Upper lobe of left lung (tissue), 6 donors: ENCODE measurements at regions not wholly inside any gene's neighbourhood (a gene's known extent, or its start where the extent isn't known, plus 50 kb on each side); places are given as distances from the start of the nearest gene placed in this dataset.
A peak's percentile ranks its signal among the peaks of the same experiment; 100 is the strongest.

Source experiments
- ATAC-seq, 2 donors: fragments of 200-7000 bp; cut with Tn5 transposase; one replicate each; pipeline ENCODE4 v1.9.1; 2022; ENCODE audit warnings: mild to moderate bottlenecking in 2 of 2, moderate library complexity in 2 of 2; ENCODE audit not compliant: low FRiP score in 2 of 2
- DNase-seq, 2 donors: peaks; one replicate each; pipeline ENCODE4 v3.0.0-alpha.2; 2019 to 2020
- H3K27ac ChIP-seq, 4 donors: fragments of 200-600 bp; sonication (generic); one replicate each; pipeline ENCODE4 v1.5.1; 2016 to 2019
- H3K27me3 ChIP-seq, 4 donors: fragments of 200-600 bp; sonication (generic); one replicate each; pipeline ENCODE4 v1.5.1; 2017 to 2019
- H3K36me3 ChIP-seq, 4 donors: fragments of 200-600 bp; sonication (generic); one replicate each; pipeline ENCODE4 v1.5.1; 2016 to 2019
- H3K4me1 ChIP-seq, 4 donors: fragments of 200-600 bp; sonication (generic); one replicate each; pipeline ENCODE4 v1.5.1; 2018 to 2019
- H3K4me3 ChIP-seq, 4 donors: fragments of 200-600 bp; sonication (generic); one replicate each; pipeline ENCODE4 v1.5.1; 2017 to 2019; ENCODE audit warnings: mild to moderate bottlenecking in 2 of 4, moderate library complexity in 1 of 4
- H3K9me3 ChIP-seq, 4 donors: fragments of 200-600 bp; sonication (generic); one replicate each; pipeline ENCODE4 v1.5.1; 2018 to 2019
- CTCF ChIP-seq, 6 experiments: fragments of 450-650 bp in 4 of 6; fragments of 200-600 bp in 2 of 6; sonication (generic) in 2 of 6; IDR thresholded peaks; one replicate each; pipeline ENCODE4 v1.5.1; 2016 to 2019; ENCODE audit warnings: antibody characterized with exemption in 6 of 6
- EP300 ChIP-seq, 4 donors: sonication (generic); formaldehyde crosslinking; IDR thresholded peaks; one replicate each; pipeline ENCODE4 v1.5.1; 2017; ENCODE audit warnings: antibody characterized with exemption in 4 of 4, control low read depth in 2 of 4
- POLR2A ChIP-seq, 4 donors: fragments of 450-650 bp; IDR thresholded peaks; one replicate each; pipeline ENCODE4 v1.5.1; 2016 to 2017; ENCODE audit warnings: antibody characterized with exemption in 4 of 4, mild to moderate bottlenecking in 2 of 4
- POLR2AphosphoS5 ChIP-seq, 2 donors: sonication (generic); formaldehyde crosslinking; IDR thresholded peaks; one replicate each; pipeline ENCODE4 v1.5.1; 2017; ENCODE audit warnings: antibody characterized with exemption in 2 of 2
- WGBS, 2 donors: methylation state at CpG; one replicate each; pipeline ENCODE4 v1.1.5; 2017 to 2018; 5-methylcytosine and 5-hydroxymethylcytosine counted together
- donor health status: DM: no; HTN: no; CAD: no; lungs with moderate emphysema.
- donor health status: DM: no; HTN: yes; CAD: no; lungs with severe emphysema.

DNA sequence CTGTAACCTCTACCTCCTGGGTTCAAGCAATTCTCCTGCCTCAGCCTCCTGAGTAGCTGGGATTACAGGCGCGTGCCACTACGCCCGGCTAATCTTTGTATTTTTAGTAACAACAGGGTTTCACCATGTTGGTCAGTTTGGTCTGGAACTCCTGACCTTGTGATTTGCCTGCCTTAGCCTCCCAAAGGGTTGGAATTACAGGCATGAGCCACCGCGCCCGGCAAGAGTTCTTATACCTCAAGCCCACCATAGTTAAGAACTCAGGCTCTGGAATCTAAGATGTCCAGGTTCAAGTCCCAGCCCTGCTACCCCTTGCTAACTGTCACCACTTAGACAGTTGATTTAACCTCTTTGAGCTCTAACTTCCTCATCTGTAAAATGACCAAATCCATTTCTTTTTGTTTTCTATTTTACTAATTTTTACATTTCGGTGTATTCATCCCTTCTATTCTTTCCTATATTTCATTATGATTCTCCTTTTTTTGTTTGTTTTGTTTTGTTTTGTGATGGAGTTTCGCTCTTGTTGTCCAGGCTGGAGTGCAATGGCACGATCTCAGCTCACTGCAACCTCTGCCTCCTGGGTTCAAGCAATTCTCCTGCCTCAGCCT, 104.8 kb upstream of the ZNF217 start:
- no peak for DNase-seq
- 89 to 90% methylated on average over 10 of the region's 10 CpGs for WGBS, 2 donors

DNA sequence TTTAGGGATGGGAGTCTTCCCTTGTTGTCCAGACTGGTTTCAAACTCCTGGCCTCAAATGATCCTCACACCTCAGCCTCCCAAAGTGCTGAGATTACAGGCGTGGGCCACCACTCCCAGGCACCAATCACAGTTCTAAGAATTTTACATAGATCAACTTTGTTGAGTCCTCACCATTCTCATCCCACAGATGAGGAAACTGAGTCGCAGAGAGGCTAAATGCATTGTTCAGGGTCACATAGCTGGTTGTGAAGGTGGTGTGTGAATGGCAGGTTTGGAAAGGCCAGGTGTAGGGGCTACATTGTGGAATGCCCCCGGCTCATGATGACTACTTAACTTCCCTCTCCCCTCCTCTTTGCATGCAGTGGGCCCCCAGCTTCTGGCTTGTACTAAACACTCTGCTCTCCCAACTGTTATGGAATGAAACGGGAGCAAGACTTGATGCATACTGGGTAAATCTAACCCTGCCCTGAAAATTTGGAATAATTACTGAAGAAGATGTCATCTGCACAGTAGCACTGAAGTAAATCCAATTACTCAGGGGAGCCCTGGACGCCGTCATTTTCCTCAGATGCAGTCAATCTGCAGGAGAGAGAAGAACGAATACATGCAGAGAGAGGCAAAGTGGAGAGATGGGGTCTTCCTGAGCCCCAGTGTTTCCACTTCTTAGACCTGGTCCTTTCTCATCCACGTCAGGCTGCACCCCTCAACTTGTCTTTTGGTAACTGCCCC, 102.3 kb upstream of the ZNF217 start:
- Histone ChIP-seq H3K36me3 (no peaks in the 10 kb centered on the region), H3K9me3 (no peaks in the 10 kb centered on the region), H3K4me3 (no peak overlapping the region), H3K27me3 (no peaks in the 10 kb centered on the region), H3K4me1 (peaks cover 0 to 3% (median 0%) of the 10 kb centered on the region in 4 donors), H3K27ac (no peak overlapping the region)
- 88 to 92% methylated on average over 8 of the region's 8 CpGs for WGBS, 2 donors
- ATAC-seq (no peak), DNase-seq (no peak)
- TF ChIP-seq POLR2AphosphoS5 (IDR thresholded peaks at IDR 0.05) (no peak), EP300 (IDR thresholded peaks at IDR 0.05) (no peak), CTCF (IDR thresholded peaks at IDR 0.05) (no peak), POLR2A (IDR thresholded peaks at IDR 0.05) (no peak)

More for the DNA sequence above, 104.8 kb upstream of the ZNF217 start:
- no peak for TF ChIP-seq POLR2AphosphoS5 (IDR thresholded peaks at IDR 0.05)
- no peak for TF ChIP-seq CTCF (IDR thresholded peaks at IDR 0.05)
- TF ChIP-seq POLR2A (IDR thresholded peaks at IDR 0.05): no peak
- no peak for TF ChIP-seq EP300 (IDR thresholded peaks at IDR 0.05)
- H3K36me3 ChIP-seq: no peaks in the 10 kb centered on the region
- no peaks in the 10 kb centered on the region for H3K9me3 ChIP-seq
- no peak overlapping the region for H3K4me3 ChIP-seq
- peaks cover 0 to 2% (median 0%) of the 10 kb centered on the region in 4 donors for H3K4me1 ChIP-seq
- H3K27ac ChIP-seq: no peak overlapping the region
- no peaks in the 10 kb centered on the region for H3K27me3 ChIP-seq
- no peak for ATAC-seq

GRCh38 chr20:53693262-53693871, 99.7 kb upstream of the ZNF217 start:
- Histone ChIP-seq H3K4me1 (peaks cover 0 to 3% (median 0%) of the 10 kb centered on the region in 4 donors), H3K27me3 (no peaks in the 10 kb centered on the region), H3K4me3 (no peak overlapping the region), H3K27ac (no peak overlapping the region), H3K36me3 (no peaks in the 10 kb centered on the region), H3K9me3 (no peaks in the 10 kb centered on the region)
- WGBS, 2 donors: 78 to 82% methylated on average over 17 of the region's 17 CpGs
- TF ChIP-seq EP300 (IDR thresholded peaks at IDR 0.05) (no peak), POLR2A (IDR thresholded peaks at IDR 0.05) (no peak), CTCF (IDR thresholded peaks at IDR 0.05) (no peak), POLR2AphosphoS5 (IDR thresholded peaks at IDR 0.05) (no peak)
- no peak for DNase-seq
- ATAC-seq: no peak

- 58% methylated on average over 10 of the region's 10 CpGs for WGBS, 2 donors
- TF ChIP-seq POLR2AphosphoS5 (IDR thresholded peaks at IDR 0.05): no peak
- no peak for TF ChIP-seq CTCF (IDR thresholded peaks at IDR 0.05)
- no peak for TF ChIP-seq POLR2A (IDR thresholded peaks at IDR 0.05)
- TF ChIP-seq EP300 (IDR thresholded peaks at IDR 0.05): no peak
- DNase-seq (peak in 1 of 2 donors; percentile 25), ATAC-seq (peak; percentile 37 to 89)
- H3K4me3 ChIP-seq: no peak overlapping the region
- peaks cover 0 to 3% (median 0%) of the 10 kb centered on the region in 4 donors for H3K4me1 ChIP-seq
- H3K27ac ChIP-seq: no peak overlapping the region
- no peaks in the 10 kb centered on the region for H3K27me3 ChIP-seq
- no peaks in the 10 kb centered on the region for H3K9me3 ChIP-seq
- H3K36me3 ChIP-seq: no peaks in the 10 kb centered on the region
Measured at GRCh38 chr20:53692465-53693067, 98.9 kb upstream of the ZNF217 start.
